HPDE6-E6E7 (cell line): ENCODE measurements at regions not wholly inside any gene's neighbourhood (a gene's known extent, or its start where the extent isn't known, plus 50 kb on each side); places are given as distances from the start of the nearest gene placed in this dataset.

Source experiments
- DNase-seq: peaks from one replicate; pipeline ENCODE4 v3.0.0; 2011; ENCODE audit warnings: missing footprints; ENCODE audit errors: extremely low spot score

GRCh38 chr13:29903543-29903942 lies 53.1 kb upstream of the UBL3 start:
- DNase-seq = no peak

GRCh38 chr13:29902632-29903305 lies 52.4 kb upstream of the UBL3 start:
- no peak for DNase-seq

GRCh38 chr13:29901710-29902631 lies 51.6 kb upstream of the UBL3 start:
- DNase-seq = no peak
